Colon (tissue), 2 donors: ENCODE measurements at regions not wholly inside any gene's neighbourhood (a gene's known extent, or its start where the extent isn't known, plus 50 kb on each side); places are given as distances from the start of the nearest gene placed in this dataset.
"Not testable (repeated sequence)": the region's sequence is repeated elsewhere in the genome, so short reads cannot be mapped to it uniquely, and the experiment has no call there.

Experiments used
- FAIRE-seq: peaks from 2 replicates; lab custom pipeline; 2012; peaks lifted over from hg19 to GRCh38; lab: Jason Lieb, UNC
- donor health status: control.
- donor health status: control.

- FAIRE-seq = not testable (repeated sequence)
Measured at GRCh38 chr3:15993660-15994059, 180.8 kb upstream of the GALNT15 start.

- not testable (repeated sequence) for FAIRE-seq
Measured at GRCh38 chr3:15996496-15996895, 178.0 kb upstream of the GALNT15 start.

GRCh38 chr3:15997274-15997943, 177.1 kb upstream of the GALNT15 start:
- no peak for FAIRE-seq

GRCh38 chr3:15998911-15999310, 175.6 kb upstream of the GALNT15 start:
- no peak for FAIRE-seq

GRCh38 chr3:16004812-16005211, 169.7 kb upstream of the GALNT15 start:
- no peak for FAIRE-seq

GRCh38 chr3:16011376-16011775, 163.1 kb upstream of the GALNT15 start:
- no peak for FAIRE-seq

GRCh38 chr3:16012086-16012485, 162.4 kb upstream of the GALNT15 start:
- FAIRE-seq = no peak

- no peak for FAIRE-seq
Measured at GRCh38 chr3:16013568-16013967, 160.9 kb upstream of the GALNT15 start.

GRCh38 chr3:16021801-16022200, 152.7 kb upstream of the GALNT15 start:
- not testable (repeated sequence) for FAIRE-seq

- not testable (repeated sequence) for FAIRE-seq
Measured at GRCh38 chr3:16023881-16024280, 150.6 kb upstream of the GALNT15 start.

GRCh38 chr3:16024548-16024947, 149.9 kb upstream of the GALNT15 start:
- FAIRE-seq = no peak

GRCh38 chr3:16026753-16027152, 147.7 kb upstream of the GALNT15 start:
- FAIRE-seq = no peak

GRCh38 chr3:16028604-16029003, 145.9 kb upstream of the GALNT15 start:
- no peak for FAIRE-seq

GRCh38 chr3:16030342-16030741, 144.1 kb upstream of the GALNT15 start:
- FAIRE-seq = no peak

GRCh38 chr3:16031434-16031833, 143.0 kb upstream of the GALNT15 start:
- no peak for FAIRE-seq

GRCh38 chr3:16033889-16034687, 140.4 kb upstream of the GALNT15 start:
- FAIRE-seq = no peak

GRCh38 chr3:16040991-16041390, 133.5 kb upstream of the GALNT15 start:
- FAIRE-seq = no peak

- FAIRE-seq = no peak
Measured at GRCh38 chr3:16048435-16049318, 125.8 kb upstream of the GALNT15 start.

- FAIRE-seq = no peak
Measured at GRCh38 chr3:16050641-16051467, 123.6 kb upstream of the GALNT15 start.

GRCh38 chr3:16051691-16052090, 122.8 kb upstream of the GALNT15 start:
- no peak for FAIRE-seq

- no peak for FAIRE-seq
Measured at GRCh38 chr3:16052964-16053363, 121.5 kb upstream of the GALNT15 start.

- FAIRE-seq = no peak
Measured at GRCh38 chr3:16053794-16054193, 120.7 kb upstream of the GALNT15 start.
